H1 (cell line): ENCODE measurements at regions not wholly inside any gene's neighbourhood (a gene's known extent, or its start where the extent isn't known, plus 50 kb on each side); places are given as distances from the start of the nearest gene placed in this dataset.

Experiments used
- CTCF ChIA-PET: fragments of 300-600 bp; sonication (Branson Sonifier 250); formaldehyde crosslinking; loops from one replicate; lab custom pipeline; 2021; ENCODE audit not compliant: partially characterized antibody; lab: Charles Lee
- POLR2A ChIA-PET: fragments of 300-600 bp; sonication (Branson Sonifier 250); formaldehyde crosslinking; loops from one replicate; lab custom pipeline; 2021; ENCODE audit warnings: inconsistent platforms; ENCODE audit not compliant: partially characterized antibody; lab: Charles Lee
- DNase-seq, 2 experiments: peaks; one replicate each; pipeline versions ENCODE4 v3.0.0 to v3.0.0-alpha.2; 2010 to 2022; ENCODE audit warnings: low spot score in 2 of 2, low read depth in 1 of 2, mixed read lengths in 1 of 2
- FAIRE-seq: peaks from 2 replicates; lab custom pipeline; 2011; peaks lifted over from hg19 to GRCh38; lab: Jason Lieb, UNC
- H2AFZ ChIP-seq: 2 replicates; pipeline ENCODE4 v1.8.1; 2012; ENCODE audit warnings: low read length, inconsistent platforms
- H2AK5ac ChIP-seq: 2 replicates; pipeline ENCODE4 v1.6.1; 2013; ENCODE audit warnings: low read depth, low read length
- H2BK120ac ChIP-seq: replicated peaks from 2 replicates; pipeline ENCODE3; 2013; ENCODE audit warnings: low read depth, low read length, inconsistent platforms
- H2BK12ac ChIP-seq: 2 replicates; pipeline ENCODE4 v1.6.1; 2013; ENCODE audit warnings: low read depth, low read length
- H2BK15ac ChIP-seq: 2 replicates; pipeline ENCODE4 v1.6.1; 2013; ENCODE audit warnings: low read length
- H2BK20ac ChIP-seq: 2 replicates; pipeline ENCODE4 v1.6.1; 2013; ENCODE audit warnings: low read length
- H2BK5ac ChIP-seq: 2 replicates; pipeline ENCODE4 v1.6.1; 2013; ENCODE audit warnings: low read depth, low read length
- H3K14ac ChIP-seq: 2 replicates; pipeline ENCODE4 v1.6.1; 2013; ENCODE audit warnings: inconsistent platforms; ENCODE audit not compliant: insufficient read length
- H3K18ac ChIP-seq: 2 replicates; pipeline ENCODE4 v1.6.1; 2013; ENCODE audit warnings: low read length; ENCODE audit errors: extremely low read depth
- H3K23ac ChIP-seq: 2 replicates; pipeline ENCODE4 v1.6.1; 2013; ENCODE audit warnings: inconsistent platforms; ENCODE audit not compliant: insufficient read length
- H3K23me2 ChIP-seq: 2 replicates; pipeline ENCODE4 v1.6.1; 2013; ENCODE audit warnings: low read depth, low read length
- H3K27ac ChIP-seq: 2 replicates; pipeline ENCODE4 v1.6.1; 2011; ENCODE audit warnings: low read depth, low read length, inconsistent platforms
- H3K27me3 ChIP-seq, 4 experiments: replicated peaks in 1 of 4; 1 replicate in 1 of 4; 2 replicates in 3 of 4; pipeline versions ENCODE4 v1.6.1 to v1.8.1; 2011 to 2013; ENCODE audit warnings: low read length in 3 of 4, mild to moderate bottlenecking in 3 of 4, inconsistent platforms in 2 of 4, mixed read lengths in 2 of 4, moderate library complexity in 1 of 4; ENCODE audit not compliant: control insufficient read depth in 3 of 4, insufficient read depth in 3 of 4; ENCODE audit errors: extremely low read depth in 1 of 4
- H3K36me3 ChIP-seq, 4 experiments: 2 replicates each; pipeline versions ENCODE4 v1.6.1 to v1.8.1; 2011 to 2013; ENCODE audit warnings: mild to moderate bottlenecking in 4 of 4, low read length in 3 of 4, moderate library complexity in 2 of 4, control low read depth in 1 of 4, inconsistent platforms in 1 of 4; ENCODE audit not compliant: insufficient read depth in 4 of 4, control insufficient read depth in 2 of 4
- H3K4ac ChIP-seq: replicated peaks from 2 replicates; pipeline ENCODE3; 2013; ENCODE audit warnings: low read length, low read depth, mixed read lengths, inconsistent platforms; ENCODE audit not compliant: insufficient read length
- H3K4me1 ChIP-seq, 4 experiments: replicated peaks in 1 of 4; 1 replicate in 1 of 4; 2 replicates in 3 of 4; pipeline versions ENCODE4 v1.6.1 to v1.8.1; 2011 to 2013; ENCODE audit warnings: low read length in 3 of 4, inconsistent platforms in 2 of 4, mixed read lengths in 1 of 4; ENCODE audit not compliant: insufficient read depth in 4 of 4, control insufficient read depth in 3 of 4
- H3K4me2 ChIP-seq, 2 experiments: 2 replicates each; pipeline versions ENCODE4 v1.6.1 to v1.8.1; 2011 to 2013; ENCODE audit warnings: low read depth in 2 of 2, low read length in 2 of 2, control low read depth in 1 of 2, inconsistent platforms in 1 of 2, mild to moderate bottlenecking in 1 of 2; ENCODE audit not compliant: insufficient read depth in 1 of 2
- H3K4me3 ChIP-seq, 4 experiments: fragments of 200-600, 300-600 bp in 1 of 4; sonication (generic), shearing (Covaris generic), sonication (Bioruptor Twin) in 1 of 4; 2 replicates each; pipeline versions ENCODE4 v1.5.1 to v1.8.1; 2011 to 2016; ENCODE audit warnings: low read length in 4 of 4, low read depth in 3 of 4, control low read depth in 2 of 4, inconsistent platforms in 2 of 4, mild to moderate bottlenecking in 2 of 4, mixed read lengths in 1 of 4, moderate library complexity in 1 of 4; ENCODE audit not compliant: insufficient read depth in 2 of 4; ENCODE audit errors: extremely low read depth in 1 of 4
- H3K56ac ChIP-seq: replicated peaks from 2 replicates; pipeline ENCODE3; 2013; ENCODE audit warnings: low read depth, mild to moderate bottlenecking, mixed read lengths, low read length, inconsistent platforms; ENCODE audit not compliant: insufficient read length
- H3K79me1 ChIP-seq: 2 replicates; pipeline ENCODE4 v1.6.1; 2013; ENCODE audit warnings: low read depth, low read length, control low read depth
- H3K79me2 ChIP-seq, 2 experiments: 2 replicates each; pipeline versions ENCODE4 v1.6.1 to v1.8.1; 2012 to 2013; ENCODE audit warnings: low read length in 2 of 2, mild to moderate bottlenecking in 2 of 2, inconsistent platforms in 1 of 2; ENCODE audit not compliant: insufficient read depth in 2 of 2, control insufficient read depth in 1 of 2
- H3K9ac ChIP-seq, 4 experiments: replicated peaks in 1 of 4; 1 replicate in 1 of 4; 2 replicates in 3 of 4; pipeline versions ENCODE4 v1.6.1 to v1.8.1; 2011 to 2013; ENCODE audit warnings: low read depth in 3 of 4, low read length in 3 of 4, control low read depth in 2 of 4, mild to moderate bottlenecking in 2 of 4, moderate library complexity in 2 of 4, inconsistent platforms in 1 of 4; ENCODE audit errors: extremely low read depth in 1 of 4
- H3K9me3 ChIP-seq, 2 experiments: 2 replicates each; pipeline versions ENCODE4 v1.6.1 to v1.8.1; 2012 to 2013; ENCODE audit warnings: mild to moderate bottlenecking in 2 of 2, moderate library complexity in 2 of 2, control low read depth in 1 of 2, inconsistent platforms in 1 of 2, low read depth in 1 of 2, low read length in 1 of 2, mixed read lengths in 1 of 2; ENCODE audit not compliant: insufficient read depth in 2 of 2
- H4K20me1 ChIP-seq, 2 experiments: replicated peaks in 1 of 2; 2 replicates each; pipeline versions ENCODE3 to v1.8.1; 2011 to 2013; ENCODE audit warnings: inconsistent platforms in 2 of 2, low read length in 2 of 2, mild to moderate bottlenecking in 1 of 2; ENCODE audit not compliant: insufficient read depth in 2 of 2, control insufficient read depth in 1 of 2
- H4K5ac ChIP-seq: 2 replicates; pipeline ENCODE4 v1.6.1; 2013; ENCODE audit warnings: low read length, low read depth, mixed read lengths, inconsistent platforms; ENCODE audit not compliant: insufficient read length
- H4K8ac ChIP-seq: 2 replicates; pipeline ENCODE4 v1.8.0; 2013; ENCODE audit warnings: mild to moderate bottlenecking, moderate library complexity, low read length, inconsistent platforms; ENCODE audit not compliant: insufficient read depth; ENCODE audit errors: extremely low read depth
- H4K91ac ChIP-seq: replicated peaks from 2 replicates; pipeline ENCODE3; 2013; ENCODE audit warnings: low read length, mixed read lengths, inconsistent platforms; ENCODE audit not compliant: insufficient read length
- ATF3 ChIP-seq: IDR thresholded peaks from 2 replicates; pipeline ENCODE4 v1.6.1; 2011; ENCODE audit warnings: low read depth, mild to moderate bottlenecking, low read length; ENCODE audit not compliant: insufficient read depth
- CBX5 ChIP-seq: fragments of 300-800, 300-1000 bp; sonication (generic); IDR thresholded peaks from 2 replicates; pipeline ENCODE4 v1.7.1; 2016; ENCODE audit warnings: antibody characterized with exemption, low read length, low read depth
- CHD1 ChIP-seq: IDR thresholded peaks from 2 replicates; pipeline ENCODE4 v1.6.1; 2012; ENCODE audit warnings: low read depth, low read length, improper control_type of control experiment
- EZH2 ChIP-seq: fragments of 200-600 bp; sonication (generic); IDR thresholded peaks from 2 replicates; pipeline ENCODE4 v1.7.1; 2012; ENCODE audit warnings: low read depth, mild to moderate bottlenecking, moderate library complexity, low read length, inconsistent platforms; ENCODE audit not compliant: severe bottlenecking
- GTF2F1 ChIP-seq: IDR thresholded peaks from 2 replicates; pipeline ENCODE4 v1.6.1; 2012; ENCODE audit warnings: low read depth, low read length, improper control_type of control experiment, borderline replicate concordance
- HDAC6 ChIP-seq: IDR thresholded peaks from one replicate; pipeline ENCODE4 v1.7.1; 2012; ENCODE audit warnings: low read depth, mild to moderate bottlenecking, inconsistent platforms, low read length, moderate library complexity
- RFX5 ChIP-seq: IDR thresholded peaks from 2 replicates; pipeline ENCODE4 v1.6.1; 2011; ENCODE audit warnings: low read depth, low read length, improper control_type of control experiment, borderline replicate concordance
- SIRT6 ChIP-seq: IDR thresholded peaks from one replicate; pipeline ENCODE4 v1.7.1; 2012; ENCODE audit warnings: low read length, inconsistent platforms
- SRF ChIP-seq: IDR thresholded peaks from 2 replicates; pipeline ENCODE4 v1.6.1; 2011; ENCODE audit warnings: mild to moderate bottlenecking, low read depth, low read length, moderate library complexity
- TAF7 ChIP-seq: optimal IDR thresholded peaks from 2 replicates; pipeline ENCODE3; 2011; ENCODE audit warnings: low read depth, mild to moderate bottlenecking, inconsistent platforms, low read length, moderate library complexity, borderline replicate concordance
- TBP ChIP-seq: IDR thresholded peaks from 2 replicates; pipeline ENCODE4 v1.6.1; 2011; ENCODE audit warnings: low read depth, low read length, improper control_type of control experiment
- TEAD4 ChIP-seq: IDR thresholded peaks from 2 replicates; pipeline ENCODE4 v1.6.1; 2012; ENCODE audit warnings: low read depth, low read length, inconsistent platforms, mixed read lengths
- WGBS, 2 experiments: shearing (Covaris generic) in 1 of 2; methylation state at CpG; one replicate each; pipeline versions ENCODE4 v1.1.6 to v1.1.7; 2013 to 2015; ENCODE audit warnings: low lambda C conversion rate in 2 of 2, mixed read lengths in 2 of 2, inconsistent platforms in 1 of 2, low coverage in 1 of 2, missing lambda C conversion rate in 1 of 2; ENCODE audit not compliant: insufficient replicate concordance in 2 of 2, insufficient coverage in 1 of 2, insufficient read length in 1 of 2; ENCODE audit errors: extremely low coverage in 1 of 2, missing lambda C conversion rate in 1 of 2; 5-methylcytosine and 5-hydroxymethylcytosine counted together

- 0 out of 2 replicates have a peak overlapping the region, but pooled peaks have one; percentile 75 for H2AK5ac ChIP-seq
- H2BK12ac ChIP-seq = no peak overlapping the region
- H3K79me1 ChIP-seq = no peaks in the 10 kb centered on the region; the same call in 1 of the 2 replicates
- no peak overlapping the region for H3K4me2 ChIP-seq
- FAIRE-seq = no peak
- no peak overlapping the region for H3K23ac ChIP-seq
- DNase-seq = no peak
- H3K23me2 ChIP-seq = no peaks in the 10 kb centered on the region
- no peaks in the 10 kb centered on the region for H3K36me3 ChIP-seq
- H2AFZ ChIP-seq = no peak overlapping the region
- H3K4me3 ChIP-seq = no peak overlapping the region
- no peaks in the 10 kb centered on the region for H3K9me3 ChIP-seq
- H3K27ac ChIP-seq = no peak overlapping the region
- ChIA-PET CTCF (interaction anchor here (0.8 to 2.3 kb wide), 4 partner anchors 11 to 86 kb away, joined by 3 to 5 read pairs (median 3); no protein-coding TSS in a partner anchor), POLR2A (no interaction called here)
- no peak overlapping the region for H3K9ac ChIP-seq
- H2BK20ac ChIP-seq = no peak overlapping the region
- no peak overlapping the region for H3K56ac ChIP-seq
- H4K8ac ChIP-seq = no peak overlapping the region; the same call in 1 of the 2 replicates
- H3K4ac ChIP-seq = no peak overlapping the region
- H3K14ac ChIP-seq = no peak overlapping the region
- 91% methylated on average over 22 of the region's 25 CpGs; no CpG with 5 or more reads in 1 of the 2 experiments for WGBS, 2 experiments
- H3K79me2 ChIP-seq = no peaks in the 10 kb centered on the region
- H4K5ac ChIP-seq = no peak overlapping the region
- no peak overlapping the region for H2BK5ac ChIP-seq
- no peaks in the 10 kb centered on the region for H4K20me1 ChIP-seq
- H2BK15ac ChIP-seq = no peak overlapping the region
- H3K4me1 ChIP-seq = peaks cover 0 to 5% (median 0%) of the 10 kb centered on the region in 4 experiments; a peak in 2 of 7 replicates
- no peak overlapping the region for H4K91ac ChIP-seq
- H2BK120ac ChIP-seq = no peak overlapping the region
- no peak overlapping the region; the same call in 1 of the 2 replicates for H3K18ac ChIP-seq
- H3K27me3 ChIP-seq = no peaks in the 10 kb centered on the region
- TF ChIP-seq ATF3 (no peak), SRF (no peak), SIRT6 (no peak), GTF2F1 (no peak), TBP (no peak), TEAD4 (no peak), CBX5 (no peak), EZH2 (no peak), TAF7 (no peak), CHD1 (no peak), RFX5 (no peak), HDAC6 (no peak)
Measured at GRCh38 chr14:104387022-104388010, 192.2 kb upstream of the C14orf180 start.
